Activated T-helper 17 cell treated with anti-CD3 and anti-CD28 coated beads, Interleukin-2, amount 50 U/mL, for 72 hours (primary cell): ENCODE measurements at regions not wholly inside any gene's neighbourhood (a gene's known extent, or its start where the extent isn't known, plus 50 kb on each side); places are given as distances from the start of the nearest gene placed in this dataset.
"Not testable (repeated sequence)": the region's sequence is repeated elsewhere in the genome, so short reads cannot be mapped to it uniquely, and the experiment has no call there.

Experiments used
- ATAC-seq: fragments of 150-1000 bp; cut with Tn5 transposase; replicated peaks from 2 replicates; pipeline ENCODE4 v1.10.0; 2021; ENCODE audit warnings: mild to moderate bottlenecking, moderate library complexity
- H3K27ac Mint-ChIP-seq: one replicate; pipeline ENCODE4 v1.8.0; 2022; ENCODE audit warnings: mixed read lengths
- H3K27me3 Mint-ChIP-seq: one replicate; pipeline ENCODE4 v1.8.0; 2022; ENCODE audit warnings: mixed read lengths
- H3K36me3 Mint-ChIP-seq: one replicate; pipeline ENCODE4 v1.8.0; 2022; ENCODE audit warnings: low read depth, mild to moderate bottlenecking, mixed read lengths
- H3K4me1 Mint-ChIP-seq: one replicate; pipeline ENCODE4 v1.8.0; 2022; ENCODE audit warnings: mixed read lengths
- H3K4me3 Mint-ChIP-seq: one replicate; pipeline ENCODE4 v1.8.0; 2022; ENCODE audit warnings: mild to moderate bottlenecking, mixed read lengths
- H3K9me3 Mint-ChIP-seq: one replicate; pipeline ENCODE4 v1.8.0; 2022; ENCODE audit warnings: mixed read lengths

- no peaks in the 10 kb centered on the region for H3K36me3 Mint-ChIP-seq
- H3K27ac Mint-ChIP-seq = no peak overlapping the region
Measured at GRCh38 chr5:56048124-56048523, 53.4 kb upstream of the IL6ST start.

GRCh38 chr5:56047448-56047847 is 52.7 kb upstream of the IL6ST start:
- no peak overlapping the region for H3K4me3 Mint-ChIP-seq
- no peak for ATAC-seq
- no peak overlapping the region for H3K27ac Mint-ChIP-seq

More at GRCh38 chr5:56048124-56048523, 53.4 kb upstream of the IL6ST start:
- no peaks in the 10 kb centered on the region for H3K9me3 Mint-ChIP-seq
- peaks cover 19% of the 10 kb centered on the region for H3K4me1 Mint-ChIP-seq
- no peaks in the 10 kb centered on the region for H3K27me3 Mint-ChIP-seq
- H3K4me3 Mint-ChIP-seq = no peak overlapping the region
- ATAC-seq = no peak

GRCh38 chr5:56045469-56045868 is 50.7 kb upstream of the IL6ST start:
- H3K4me3 Mint-ChIP-seq = no peak overlapping the region
- no peak overlapping the region for H3K27ac Mint-ChIP-seq
- no peaks in the 10 kb centered on the region for H3K36me3 Mint-ChIP-seq
- peaks cover 11% of the 10 kb centered on the region for H3K4me1 Mint-ChIP-seq
- no peaks in the 10 kb centered on the region for H3K9me3 Mint-ChIP-seq
- no peak for ATAC-seq
- no peaks in the 10 kb centered on the region for H3K27me3 Mint-ChIP-seq

More at GRCh38 chr5:56047448-56047847, 52.7 kb upstream of the IL6ST start:
- Mint-ChIP-seq H3K36me3 (no peaks in the 10 kb centered on the region), H3K27me3 (no peaks in the 10 kb centered on the region), H3K9me3 (no peaks in the 10 kb centered on the region), H3K4me1 (peaks cover 19% of the 10 kb centered on the region)

- not testable (repeated sequence) for H3K27ac Mint-ChIP-seq, H3K4me1 Mint-ChIP-seq, H3K9me3 Mint-ChIP-seq, H3K36me3 Mint-ChIP-seq, H3K4me3 Mint-ChIP-seq, H3K27me3 Mint-ChIP-seq
- ATAC-seq = peak; percentile 88
Measured at GRCh38 chr5:56044746-56045428, 50.1 kb upstream of the IL6ST start.
